H9 (cell line): ENCODE measurements at regions not wholly inside any gene's neighbourhood (a gene's known extent, or its start where the extent isn't known, plus 50 kb on each side); places are given as distances from the start of the nearest gene placed in this dataset.

Experiments used
- DNase-seq: peaks from one replicate; pipeline ENCODE4 v3.0.0-alpha.2; 2017
- H2AFZ ChIP-seq: one replicate; pipeline ENCODE4 v1.6.1; 2013; ENCODE audit warnings: mild to moderate bottlenecking, low read length, control low read depth, moderate library complexity
- H2AK5ac ChIP-seq: 2 replicates; pipeline ENCODE4 v1.6.1; 2013; ENCODE audit warnings: low read length, control low read depth, mixed read lengths; ENCODE audit not compliant: insufficient read length
- H2BK120ac ChIP-seq: one replicate; pipeline ENCODE4 v1.6.1; 2013; ENCODE audit warnings: low read depth, mild to moderate bottlenecking, low read length, control low read depth, inconsistent platforms; ENCODE audit not compliant: poor library complexity, severe bottlenecking
- H2BK12ac ChIP-seq: 2 replicates; pipeline ENCODE4 v1.6.1; 2013; ENCODE audit warnings: low read length, control low read depth, mixed read lengths, low read depth; ENCODE audit not compliant: insufficient read length
- H2BK15ac ChIP-seq: 2 replicates; pipeline ENCODE4 v1.6.1; 2013; ENCODE audit warnings: low read depth, low read length, control low read depth
- H2BK20ac ChIP-seq: one replicate; pipeline ENCODE4 v1.6.1; 2013; ENCODE audit warnings: low read depth, mild to moderate bottlenecking, low read length, control low read depth, inconsistent platforms; ENCODE audit not compliant: poor library complexity, severe bottlenecking
- H2BK5ac ChIP-seq: 2 replicates; pipeline ENCODE4 v1.6.1; 2013; ENCODE audit warnings: low read length, control low read depth, mixed read lengths; ENCODE audit not compliant: insufficient read length
- H3K14ac ChIP-seq: 2 replicates; pipeline ENCODE4 v1.6.1; 2013; ENCODE audit warnings: low read length, control low read depth; ENCODE audit not compliant: insufficient read depth
- H3K18ac ChIP-seq: 2 replicates; pipeline ENCODE4 v1.6.1; 2013; ENCODE audit warnings: low read depth, mild to moderate bottlenecking, mixed read lengths, low read length, control low read depth; ENCODE audit not compliant: insufficient read length
- H3K23ac ChIP-seq: 2 replicates; pipeline ENCODE4 v1.6.1; 2013; ENCODE audit warnings: low read length, control low read depth, mixed read lengths, low read depth; ENCODE audit not compliant: insufficient read length
- H3K23me2 ChIP-seq: 2 replicates; pipeline ENCODE4 v1.6.1; 2013; ENCODE audit warnings: low read depth, mild to moderate bottlenecking, mixed read lengths, low read length, control low read depth; ENCODE audit not compliant: insufficient read length, poor library complexity, severe bottlenecking
- H3K27ac ChIP-seq: 2 replicates; pipeline ENCODE4 v1.5.1; 2013; ENCODE audit warnings: low read length, control low read depth, mixed read lengths, low read depth; ENCODE audit not compliant: insufficient read length
- H3K27me3 ChIP-seq: 2 replicates; pipeline ENCODE4 v1.6.1; 2013; ENCODE audit warnings: low read length, control low read depth, inconsistent platforms; ENCODE audit not compliant: insufficient read depth
- H3K4ac ChIP-seq: 2 replicates; pipeline ENCODE4 v1.6.1; 2013; ENCODE audit warnings: low read depth, mild to moderate bottlenecking, control low read depth, inconsistent platforms, low read length, moderate library complexity
- H3K4me1 ChIP-seq: 2 replicates; pipeline ENCODE4 v1.6.1; 2013; ENCODE audit warnings: low read length, control low read depth, inconsistent platforms; ENCODE audit not compliant: insufficient read depth
- H3K4me2 ChIP-seq: 2 replicates; pipeline ENCODE4 v1.6.1; 2013; ENCODE audit warnings: low read length, control low read depth, mixed read lengths; ENCODE audit not compliant: insufficient read length, insufficient read depth
- H3K56ac ChIP-seq: 2 replicates; pipeline ENCODE4 v1.6.1; 2013; ENCODE audit warnings: low read depth, mild to moderate bottlenecking, mixed read lengths, low read length, control low read depth; ENCODE audit not compliant: insufficient read length
- H3K79me1 ChIP-seq: 2 replicates; pipeline ENCODE4 v1.6.1; 2013; ENCODE audit warnings: low read depth, mild to moderate bottlenecking, moderate library complexity, low read length, control low read depth, inconsistent platforms; ENCODE audit not compliant: insufficient read depth, poor library complexity, severe bottlenecking
- H3K79me2 ChIP-seq: 2 replicates; pipeline ENCODE4 v1.6.1; 2013; ENCODE audit warnings: low read length, control low read depth, inconsistent platforms; ENCODE audit not compliant: insufficient read depth
- H3K9ac ChIP-seq: 2 replicates; pipeline ENCODE4 v1.6.1; 2013; ENCODE audit warnings: low read length, control low read depth, mixed read lengths; ENCODE audit not compliant: insufficient read length; ENCODE audit errors: extremely low read depth
- H3K9me3 ChIP-seq: one replicate; pipeline ENCODE4 v1.6.1; 2013; ENCODE audit warnings: low read depth, low read length, inconsistent platforms; ENCODE audit not compliant: control insufficient read depth
- H3T11ph ChIP-seq: one replicate; pipeline ENCODE4 v1.6.1; 2013; ENCODE audit warnings: mild to moderate bottlenecking, low read length, control low read depth, inconsistent platforms
- H4K20me1 ChIP-seq: one replicate; pipeline ENCODE4 v1.6.1; 2013; ENCODE audit not compliant: control insufficient read depth, insufficient read length, insufficient read depth
- H4K5ac ChIP-seq: 2 replicates; pipeline ENCODE4 v1.6.1; 2013; ENCODE audit warnings: low read depth, mild to moderate bottlenecking, mixed read lengths, low read length, control low read depth; ENCODE audit not compliant: insufficient read length
- H4K8ac ChIP-seq: replicated peaks from 2 replicates; pipeline ENCODE4 v1.6.1; 2013; ENCODE audit warnings: low read length, control low read depth, mixed read lengths, low read depth; ENCODE audit not compliant: insufficient read length
- H4K91ac ChIP-seq: 2 replicates; pipeline ENCODE4 v1.6.1; 2013; ENCODE audit warnings: low read depth, mild to moderate bottlenecking, moderate library complexity, mixed read lengths, low read length, control low read depth; ENCODE audit not compliant: insufficient read length
- H3K27ac Mint-ChIP-seq, 3 experiments: 2 replicates in 2 of 3; 3 replicates in 1 of 3; pipeline ENCODE4 v1.8.0; 2020 to 2021; ENCODE audit warnings: mixed read lengths in 3 of 3, mild to moderate bottlenecking in 1 of 3, moderate library complexity in 1 of 3
- H3K27me3 Mint-ChIP-seq: 2 replicates; pipeline ENCODE4 v1.8.0; 2021; ENCODE audit warnings: low read depth, mild to moderate bottlenecking, moderate library complexity, mixed read lengths
- H3K36me3 Mint-ChIP-seq, 3 experiments: 2 replicates in 2 of 3; 3 replicates in 1 of 3; pipeline ENCODE4 v1.8.0; 2020 to 2021; ENCODE audit warnings: low read depth in 3 of 3, mixed read lengths in 3 of 3; ENCODE audit not compliant: insufficient read depth in 1 of 3
- H3K4me1 Mint-ChIP-seq, 2 experiments: 2 replicates each; pipeline ENCODE4 v1.8.0; 2020; ENCODE audit warnings: mixed read lengths in 2 of 2
- H3K4me3 Mint-ChIP-seq, 2 experiments: 2 replicates in 1 of 2; 3 replicates in 1 of 2; pipeline ENCODE4 v1.8.0; 2020 to 2021; ENCODE audit warnings: mild to moderate bottlenecking in 2 of 2, mixed read lengths in 2 of 2, moderate library complexity in 1 of 2
- H3K9me3 Mint-ChIP-seq, 2 experiments: 2 replicates in 1 of 2; 3 replicates in 1 of 2; pipeline ENCODE4 v1.8.0; 2020; ENCODE audit warnings: mild to moderate bottlenecking in 2 of 2, mixed read lengths in 2 of 2, moderate library complexity in 1 of 2
- WGBS: extraction: QIAGEN DNeasy Blood & Tissue Kit; methylation state at CpG from one replicate; pipeline ENCODE4 v1.1.7; 2013; ENCODE audit warnings: missing lambda C conversion rate, low lambda C conversion rate, mixed read lengths; ENCODE audit not compliant: insufficient read length; ENCODE audit errors: extremely low coverage; 5-methylcytosine and 5-hydroxymethylcytosine counted together
- TF ChIP-seq, protein P1 (sequence below): fragments of 200-600 bp; sonication (generic); conservative IDR thresholded peaks from 3 replicates; pipeline ENCODE4 v1.8.0; 2021; ENCODE audit warnings: antibody characterized with exemption, mild to moderate bottlenecking

DNA sequence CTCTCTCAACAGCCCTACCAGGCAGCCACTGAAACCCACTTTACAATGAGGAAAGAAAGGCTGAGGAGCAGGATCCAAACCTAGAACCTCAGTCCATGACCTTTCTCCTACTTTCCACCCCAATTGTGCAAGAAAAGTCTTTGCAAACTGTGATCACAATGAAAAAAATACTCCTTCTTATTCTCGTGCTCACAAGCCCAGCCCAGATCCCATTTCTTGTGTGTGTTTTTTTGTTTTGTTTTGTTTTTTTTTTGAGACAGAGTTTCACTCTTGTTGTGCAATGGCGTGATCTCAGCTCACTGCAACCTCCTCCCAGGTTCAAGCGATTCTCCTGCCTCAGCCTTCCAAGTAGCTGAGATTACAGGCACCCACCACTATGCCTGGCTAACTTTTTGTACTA lies 97.7 kb downstream of the CRYAA start:
- no peaks in the 10 kb centered on the region for H3K79me2 ChIP-seq
- H2AFZ ChIP-seq = no peak overlapping the region
- H2BK15ac ChIP-seq = no peak overlapping the region
- no peaks in the 10 kb centered on the region for H3K79me1 ChIP-seq
- peaks cover 7% of the 10 kb centered on the region in 2 experiments; a peak in 4 of 5 replicates for H3K9me3 Mint-ChIP-seq
- H3K27me3 Mint-ChIP-seq = peaks cover 3% of the 10 kb centered on the region; the same call in 1 of the 2 replicates
- H3K4me3 Mint-ChIP-seq = no peak overlapping the region
- no peaks in the 10 kb centered on the region for H3K4me1 ChIP-seq
- H3K23me2 ChIP-seq = peaks cover 5% of the 10 kb centered on the region
- H2AK5ac ChIP-seq = no peak overlapping the region
- no peak overlapping the region for H3K27ac ChIP-seq
- H3K56ac ChIP-seq = no peak overlapping the region
- H3K4me1 Mint-ChIP-seq = peaks cover 0 to 2% of the 10 kb centered on the region in 2 experiments; a peak in 1 of 4 replicates
- H3K14ac ChIP-seq = no peak overlapping the region
- H3K27ac Mint-ChIP-seq = no peak overlapping the region
- H3K18ac ChIP-seq = no peak overlapping the region
- peaks cover 0 to 5% (median 3%) of the 10 kb centered on the region in 3 experiments; a peak in 2 of 7 replicates for H3K36me3 Mint-ChIP-seq
- H3K9me3 ChIP-seq = no peaks in the 10 kb centered on the region
- H3K4me2 ChIP-seq = no peak overlapping the region
- no peak overlapping the region for H2BK120ac ChIP-seq
- peaks cover 5% of the 10 kb centered on the region for H4K20me1 ChIP-seq
- no peak overlapping the region for H3K4ac ChIP-seq
- no peak overlapping the region for H2BK20ac ChIP-seq
- H2BK12ac ChIP-seq = no peak overlapping the region
- DNase-seq = no peak
- no peak overlapping the region for H3K23ac ChIP-seq
- TF ChIP-seq, protein P1, sequence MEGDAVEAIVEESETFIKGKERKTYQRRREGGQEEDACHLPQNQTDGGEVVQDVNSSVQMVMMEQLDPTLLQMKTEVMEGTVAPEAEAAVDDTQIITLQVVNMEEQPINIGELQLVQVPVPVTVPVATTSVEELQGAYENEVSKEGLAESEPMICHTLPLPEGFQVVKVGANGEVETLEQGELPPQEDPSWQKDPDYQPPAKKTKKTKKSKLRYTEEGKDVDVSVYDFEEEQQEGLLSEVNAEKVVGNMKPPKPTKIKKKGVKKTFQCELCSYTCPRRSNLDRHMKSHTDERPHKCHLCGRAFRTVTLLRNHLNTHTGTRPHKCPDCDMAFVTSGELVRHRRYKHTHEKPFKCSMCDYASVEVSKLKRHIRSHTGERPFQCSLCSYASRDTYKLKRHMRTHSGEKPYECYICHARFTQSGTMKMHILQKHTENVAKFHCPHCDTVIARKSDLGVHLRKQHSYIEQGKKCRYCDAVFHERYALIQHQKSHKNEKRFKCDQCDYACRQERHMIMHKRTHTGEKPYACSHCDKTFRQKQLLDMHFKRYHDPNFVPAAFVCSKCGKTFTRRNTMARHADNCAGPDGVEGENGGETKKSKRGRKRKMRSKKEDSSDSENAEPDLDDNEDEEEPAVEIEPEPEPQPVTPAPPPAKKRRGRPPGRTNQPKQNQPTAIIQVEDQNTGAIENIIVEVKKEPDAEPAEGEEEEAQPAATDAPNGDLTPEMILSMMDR = no peak
- no peak overlapping the region for H3K9ac ChIP-seq
- H2BK5ac ChIP-seq = no peak overlapping the region
- H3T11ph ChIP-seq = no peak overlapping the region
- no peak overlapping the region for H4K5ac ChIP-seq
- H4K91ac ChIP-seq = no peak overlapping the region
- WGBS = no CpG with 5 or more reads among the region's 3 CpGs
- no peak overlapping the region for H4K8ac ChIP-seq
- H3K27me3 ChIP-seq = no peaks in the 10 kb centered on the region
